PC-9 (cell line): ENCODE measurements at regions not wholly inside any gene's neighbourhood (a gene's known extent, or its start where the extent isn't known, plus 50 kb on each side); places are given as distances from the start of the nearest gene placed in this dataset.

Source experiments
- BruUV-seq: library from RNA; stranded (reverse); fragments of 400-500 nt; replicated peaks from 2 replicates; lab custom pipeline; 2021; lab: Mats Ljungman, UMichigan
- CTCF ChIA-PET: fragments of 300-600 bp; sonication (Branson Sonifier 250); formaldehyde crosslinking; loops from one replicate; lab custom pipeline; 2022; ENCODE audit warnings: antibody characterized with exemption; lab: Charles Lee
- POLR2A ChIA-PET: fragments of 300-600 bp; sonication (Branson Sonifier 250); formaldehyde crosslinking; loops from one replicate; lab custom pipeline; 2022; ENCODE audit warnings: antibody characterized with exemption; ENCODE audit not compliant: unreplicated experiment; lab: Charles Lee
- DNase-seq, 2 experiments: peaks; one replicate each; pipeline versions ENCODE4 v3.0.0 to v3.0.0-alpha.2; 2015 to 2022; ENCODE audit warnings: mixed read lengths in 1 of 2
- H2AFZ ChIP-seq: fragments of 200-600 bp; sonication (generic); 2 replicates; pipeline ENCODE4 v1.8.1; 2017; ENCODE audit warnings: antibody characterized with exemption
- H3F3A ChIP-seq: fragments of 200-600 bp; sonication (generic); 2 replicates; pipeline ENCODE4 v1.8.1; 2017; ENCODE audit warnings: antibody characterized with exemption, mild to moderate bottlenecking, low read depth; ENCODE audit not compliant: insufficient read depth
- H3K27ac ChIP-seq: fragments of 200-600 bp; sonication (generic); 2 replicates; pipeline ENCODE4 v1.6.1; 2016; ENCODE audit warnings: mixed run types
- H3K27me3 ChIP-seq: fragments of 200-600 bp; sonication (generic); 2 replicates; pipeline ENCODE4 v1.6.1; 2016; ENCODE audit warnings: low read depth, mixed run types; ENCODE audit not compliant: insufficient read depth
- H3K36me3 ChIP-seq: fragments of 200-600 bp; sonication (generic); 2 replicates; pipeline ENCODE4 v1.6.1; 2016; ENCODE audit warnings: low read depth, mixed run types
- H3K4me1 ChIP-seq: fragments of 200-600 bp; sonication (generic); replicated peaks from 2 replicates; pipeline ENCODE4 v1.6.1; 2016; ENCODE audit warnings: mixed run types; ENCODE audit not compliant: insufficient read depth
- H3K4me2 ChIP-seq: fragments of 200-600 bp; sonication (generic); 2 replicates; pipeline ENCODE4 v1.6.1; 2017; ENCODE audit warnings: mixed run types
- H3K4me3 ChIP-seq: fragments of 200-600 bp; sonication (generic); 2 replicates; pipeline ENCODE4 v1.6.1; 2016; ENCODE audit warnings: mixed run types
- H3K79me2 ChIP-seq: fragments of 200-600 bp; sonication (generic); 2 replicates; pipeline ENCODE4 v1.6.1; 2017; ENCODE audit warnings: low read depth, mixed run types
- H3K9me2 ChIP-seq: fragments of 200-600 bp; sonication (generic); 2 replicates; pipeline ENCODE4 v1.8.1; 2017; ENCODE audit warnings: mild to moderate bottlenecking; ENCODE audit not compliant: insufficient read depth
- H3K9me3 ChIP-seq: fragments of 200-600 bp; sonication (generic); 2 replicates; pipeline ENCODE4 v1.8.1; 2016; ENCODE audit warnings: low read depth; ENCODE audit not compliant: insufficient read depth
- H4K20me1 ChIP-seq: fragments of 200-600 bp; sonication (generic); 2 replicates; pipeline ENCODE4 v1.8.1; 2017; ENCODE audit not compliant: insufficient read depth
- CTCF ChIP-seq: fragments of 200-600 bp; sonication (generic); conservative IDR thresholded peaks from 2 replicates; pipeline ENCODE4 v1.6.1; 2017; ENCODE audit warnings: mixed run types, antibody characterized with exemption, mild to moderate bottlenecking, moderate library complexity
- EZH2 ChIP-seq: fragments of 200-600 bp; sonication (generic); IDR thresholded peaks from 2 replicates; pipeline ENCODE4 v1.8.0; 2017; ENCODE audit warnings: antibody characterized with exemption, low read depth
- intact Hi-C: fragments of 100-400 bp; cut with micrococcal nuclease; formaldehyde crosslinking; loops from one replicate; pipeline ENCODE4 v1.10.0; 2022; ENCODE audit not compliant: unreplicated experiment

- Histone ChIP-seq H2AFZ (peak overlapping the region; percentile 74), H3K79me2 (no peaks in the 10 kb centered on the region), H3K27me3 (no peaks in the 10 kb centered on the region), H3K4me2 (peak overlapping the region; percentile 71), H3F3A (peaks cover 37% of the 10 kb centered on the region), H3K9me3 (no peaks in the 10 kb centered on the region), H3K4me3 (peak overlapping the region; percentile 49; the same call in 1 of the 2 replicates), H3K27ac (peak overlapping the region; percentile 86), H3K36me3 (no peaks in the 10 kb centered on the region), H4K20me1 (no peaks in the 10 kb centered on the region), H3K4me1 (peaks cover 65% of the 10 kb centered on the region), H3K9me2 (no peaks in the 10 kb centered on the region)
- no TSS peak for BruUV-seq
- no peak for DNase-seq
- CTCF ChIA-PET, result interaction anchor here (0.6 to 1.1 kb wide), 3 partner anchors 206 to 498 kb away, joined by 3 to 4 read pairs (median 3); no protein-coding TSS in a partner anchor
- intact Hi-C loops, result no loop called here
- TF ChIP-seq EZH2, result no peak
- TF ChIP-seq CTCF, result no peak
- POLR2A ChIA-PET, result interaction anchor here (0.5 to 1.8 kb wide), 4 partner anchors 92 to 208 kb away, joined by 4 to 38 read pairs (median 6); partner anchors contain the start of gene SERTAD2
These were observed 128.8 kb upstream of the SLC1A4 start for GRCh38 chr2:64860276-64860885.

DNA sequence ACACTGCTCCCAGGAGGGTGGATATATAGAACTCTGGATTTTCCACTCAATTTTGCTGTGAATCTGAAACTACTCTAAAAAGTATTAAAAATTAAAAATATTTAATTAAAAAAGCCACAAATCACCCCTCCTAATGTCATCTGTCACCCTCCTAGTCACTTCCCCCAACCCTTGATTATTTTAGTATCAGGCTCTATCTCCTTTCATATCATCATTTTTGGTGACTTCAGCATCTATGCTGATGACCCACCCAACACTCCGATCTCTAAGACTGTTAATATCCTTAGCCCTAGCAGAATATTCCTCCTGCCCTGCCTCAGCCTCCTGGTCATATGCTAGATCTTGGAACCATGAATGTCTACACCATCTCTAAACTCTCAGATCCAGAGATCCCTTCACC, 128.3 kb upstream of the SLC1A4 start:
- ChIA-PET POLR2A (no interaction called here), CTCF (interaction anchor here (0.9 kb wide), 1 partner anchor 207 kb away, joined by 3 read pairs; no protein-coding TSS in a partner anchor)
- Histone ChIP-seq H3K4me1 (peaks cover 65% of the 10 kb centered on the region), H3K9me3 (no peaks in the 10 kb centered on the region), H2AFZ (no peak overlapping the region), H3K27ac (no peak overlapping the region), H3K36me3 (no peaks in the 10 kb centered on the region), H3K9me2 (no peaks in the 10 kb centered on the region), H3K4me3 (no peak overlapping the region), H3K79me2 (no peaks in the 10 kb centered on the region), H3F3A (peaks cover 38% of the 10 kb centered on the region), H4K20me1 (no peaks in the 10 kb centered on the region), H3K4me2 (peak overlapping the region; percentile 71; the same call in 1 of the 2 replicates), H3K27me3 (no peaks in the 10 kb centered on the region)
- no TSS peak for BruUV-seq
- TF ChIP-seq EZH2 (no peak), CTCF (no peak)
- intact Hi-C loops, result no loop called here
- no peak for DNase-seq

DNA sequence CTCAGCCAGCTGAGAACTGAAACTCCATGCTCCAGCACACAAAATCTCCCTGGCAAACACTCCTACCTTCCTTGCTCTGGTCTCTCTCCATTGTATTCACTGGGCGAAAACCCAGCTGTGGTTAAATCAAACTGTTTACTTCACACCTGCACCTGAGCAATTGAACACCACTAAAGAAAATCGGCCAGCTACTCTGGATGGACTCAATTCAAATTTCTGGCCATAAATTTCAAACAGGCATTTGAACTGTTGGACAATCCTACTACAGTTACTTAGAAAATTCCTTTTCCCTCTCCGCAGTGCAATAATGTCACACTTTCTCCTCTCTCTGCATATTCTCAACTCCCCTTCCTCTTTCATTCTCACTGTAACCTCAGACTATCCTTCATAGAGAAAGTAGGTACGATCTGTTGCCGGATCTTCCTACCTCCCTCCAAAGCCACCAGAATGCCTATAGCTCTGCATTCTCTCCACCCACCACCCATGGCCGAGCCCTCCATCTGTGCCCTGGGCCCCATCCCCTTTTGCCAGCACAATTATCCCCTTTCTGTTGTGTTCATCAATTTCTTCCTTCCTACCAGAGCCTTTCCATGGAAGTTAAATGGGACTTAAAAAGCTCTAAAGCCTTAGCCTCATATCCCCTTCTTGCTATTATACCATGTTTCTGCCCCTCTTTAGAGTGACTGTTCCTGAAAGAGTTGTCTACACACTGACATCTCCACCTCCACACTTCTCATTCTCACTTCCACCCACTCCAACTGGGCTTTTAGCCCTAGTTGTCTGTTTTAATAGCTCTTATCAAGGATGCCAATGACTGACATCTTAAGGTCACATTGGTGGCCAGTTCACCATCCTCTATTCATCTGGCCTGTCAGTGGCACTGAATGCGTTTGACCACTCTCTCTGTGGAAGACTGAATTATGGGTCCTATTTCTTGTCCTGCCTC, 127.5 kb upstream of the SLC1A4 start:
- Histone ChIP-seq H3K9me2 (no peaks in the 10 kb centered on the region), H3K27me3 (no peaks in the 10 kb centered on the region), H3K4me2 (no peak overlapping the region), H3F3A (peaks cover 43% of the 10 kb centered on the region), H4K20me1 (no peaks in the 10 kb centered on the region), H3K27ac (no peak overlapping the region), H3K4me1 (peaks cover 67% of the 10 kb centered on the region), H3K9me3 (no peaks in the 10 kb centered on the region), H3K36me3 (no peaks in the 10 kb centered on the region), H2AFZ (no peak overlapping the region), H3K4me3 (no peak overlapping the region), H3K79me2 (no peaks in the 10 kb centered on the region)
- intact Hi-C loops, result no loop called here
- ChIA-PET POLR2A (no interaction called here), CTCF (interaction anchor here (0.7 kb wide), 1 partner anchor 217 kb away, joined by 3 read pairs; no protein-coding TSS in a partner anchor)
- BruUV-seq, result no TSS peak
- TF ChIP-seq CTCF, result no peak
- no peak for TF ChIP-seq EZH2
- no peak for DNase-seq
